ENCODE measurements at regions not wholly inside any gene's neighbourhood (a gene's known extent, or its start where the extent isn't known, plus 50 kb on each side); places are given as distances from the start of the nearest gene placed in this dataset.
"Not testable (repeated sequence)": the region's sequence is repeated elsewhere in the genome, so short reads cannot be mapped to it uniquely, and the experiment has no call there.

- no peak for DNase-seq (ENCODE audit: low spot score)
These were observed 146.2 kb upstream of the ROPN1 start for GRCh38 chr3:124138148-124138547.

- DNase-seq (ENCODE audit: low spot score), result no peak
These were observed 148.8 kb upstream of the ROPN1 start for GRCh38 chr3:124140746-124141145.

- DNase-seq (ENCODE audit: low spot score), result no peak
These were observed 150.6 kb upstream of the ROPN1 start for GRCh38 chr3:124142389-124142970.

GRCh38 chr3:124143047-124143446, 151.1 kb upstream of the ROPN1 start:
- no peak for DNase-seq (ENCODE audit: low spot score)

GRCh38 chr3:124144035-124144814, 152.3 kb upstream of the ROPN1 start:
- no peak for DNase-seq (ENCODE audit: low spot score)

- no peak for DNase-seq (ENCODE audit: low spot score)
These were observed 155.5 kb upstream of the ROPN1 start for GRCh38 chr3:124147429-124147828.

- no peak for DNase-seq (ENCODE audit: low spot score)
These were observed 156.0 kb upstream of the ROPN1 start for GRCh38 chr3:124147946-124148345.

GRCh38 chr3:124149081-124149480, 157.2 kb upstream of the ROPN1 start:
- no peak for DNase-seq (ENCODE audit: low spot score)

GRCh38 chr3:124149771-124150170, 157.8 kb upstream of the ROPN1 start:
- DNase-seq (ENCODE audit: low spot score), result no peak

- DNase-seq (ENCODE audit: low spot score), result not testable (repeated sequence)
These were observed 161.0 kb upstream of the ROPN1 start for GRCh38 chr3:124152891-124153290.

GRCh38 chr3:124156866-124157712, 165.2 kb upstream of the ROPN1 start:
- DNase-seq (ENCODE audit: low spot score), result peak; percentile 25

GRCh38 chr3:124157748-124158147, 165.8 kb upstream of the ROPN1 start:
- no peak for DNase-seq (ENCODE audit: low spot score)

GRCh38 chr3:124158168-124158881, 166.4 kb upstream of the ROPN1 start:
- no peak for DNase-seq (ENCODE audit: low spot score)

GRCh38 chr3:124161448-124161847, 169.5 kb upstream of the ROPN1 start:
- DNase-seq (ENCODE audit: low spot score), result peak; percentile 21

GRCh38 chr3:124163689-124164088, 171.8 kb upstream of the ROPN1 start:
- DNase-seq (ENCODE audit: low spot score), result no peak

GRCh38 chr3:124168271-124168670, 176.3 kb upstream of the ROPN1 start:
- DNase-seq (ENCODE audit: low spot score), result no peak

GRCh38 chr3:124172283-124172682, 180.4 kb upstream of the ROPN1 start:
- no peak for DNase-seq (ENCODE audit: low spot score)

GRCh38 chr3:124172816-124173215, 180.9 kb upstream of the ROPN1 start:
- DNase-seq (ENCODE audit: low spot score), result no peak

GRCh38 chr3:124174476-124174875, 182.6 kb upstream of the ROPN1 start:
- no peak for DNase-seq (ENCODE audit: low spot score)

GRCh38 chr3:124174910-124175874, 183.3 kb upstream of the ROPN1 start:
- no peak for DNase-seq (ENCODE audit: low spot score)

GRCh38 chr3:124177071-124177470, 185.1 kb upstream of the ROPN1 start:
- DNase-seq (ENCODE audit: low spot score), result no peak
